ENCODE measurements at regions not wholly inside any gene's neighbourhood (a gene's known extent, or its start where the extent isn't known, plus 50 kb on each side); places are given as distances from the start of the nearest gene placed in this dataset.

GRCh38 chr2:237234268-237234667 is 148.6 kb downstream of the COPS8 start:
- TF ChIP-seq MEF2A (IDR thresholded peaks at IDR 0.05; ENCODE audit: control insufficient read depth, low read depth, low read length) (no peak), DIDO1 (tag; IDR thresholded peaks at IDR 0.05; ENCODE audit: low read depth) (no peak), CBX3 (IDR thresholded peaks at IDR 0.05; ENCODE audit: borderline replicate concordance in 1 of 2, low read length in 2 of 2) (no peak), TARDBP (IDR thresholded peaks at IDR 0.05) (no peak), ZFP36 (IDR thresholded peaks at IDR 0.05; ENCODE audit: low read depth, low read length, partially characterized antibody) (no peak), CHD4 (IDR thresholded peaks at IDR 0.05; ENCODE audit: insufficient read depth, insufficient replicate concordance, low read depth, low read length, poor library complexity, severe bottlenecking) (no peak), RNF219 (CRISPR knock-in tag; IDR thresholded peaks at IDR 0.05) (no peak), SREBF2 (CRISPR knock-in tag; IDR thresholded peaks at IDR 0.05) (no peak), SRSF1 (IDR thresholded peaks at IDR 0.05; ENCODE audit: low read depth, low read length) (no peak), CTCF (IDR thresholded peaks at IDR 0.05 in 2 of 3, conservative IDR thresholded peaks at IDR 0.05 in 1 of 3; ENCODE audit: insufficient read depth in 2 of 3, low read depth in 1 of 3, low read length in 3 of 3) (no peak), CBFB (CRISPR knock-in tag; IDR thresholded peaks at IDR 0.05) (no peak), BRF2 (IDR thresholded peaks at IDR 0.05; ENCODE audit: borderline replicate concordance, insufficient read depth, insufficient read length) (no peak), IRF2 (CRISPR knock-in tag; IDR thresholded peaks at IDR 0.05) (no peak), CREB1 (IDR thresholded peaks at IDR 0.05) (no peak), CREB1 (CRISPR knock-in tag; IDR thresholded peaks at IDR 0.05) (no peak)
